Uterus (tissue), 3 donors: ENCODE measurements at regions not wholly inside any gene's neighbourhood (a gene's known extent, or its start where the extent isn't known, plus 50 kb on each side); places are given as distances from the start of the nearest gene placed in this dataset.

Experiments
- DNase-seq, 2 donors: peaks; one replicate each; pipeline ENCODE4 v3.0.0-alpha.2; 2019 to 2020
- H3K27ac ChIP-seq, 2 donors: fragments of 200-600 bp; sonication (generic); 1 replicate in 1 of 2; 2 replicates in 1 of 2; pipeline ENCODE4 v1.5.1; 2016 to 2018
- H3K27me3 ChIP-seq, 2 donors: fragments of 200-600 bp; sonication (generic); one replicate each; pipeline ENCODE4 v1.5.1; 2018 to 2019; ENCODE audit warnings: control low read depth in 1 of 2
- H3K36me3 ChIP-seq, 2 donors: fragments of 200-600 bp; sonication (generic); one replicate each; pipeline ENCODE4 v1.5.1; 2019; ENCODE audit warnings: control low read depth in 1 of 2
- H3K4me1 ChIP-seq, 2 donors: fragments of 200-600 bp; sonication (generic); one replicate each; pipeline ENCODE4 v1.5.1; 2018 to 2019; ENCODE audit warnings: control low read depth in 1 of 2
- H3K4me3 ChIP-seq, 2 donors: fragments of 200-600 bp; sonication (generic); 1 replicate in 1 of 2; 2 replicates in 1 of 2; pipeline ENCODE4 v1.5.1; 2018 to 2019; ENCODE audit warnings: mild to moderate bottlenecking in 1 of 2
- H3K9me3 ChIP-seq, 2 donors: fragments of 200-600 bp; sonication (generic); one replicate each; pipeline ENCODE4 v1.5.1; 2019; ENCODE audit warnings: control low read depth in 1 of 2
- POLR2A ChIP-seq, 2 donors: fragments of 450-650 bp; IDR thresholded peaks; one replicate each; pipeline ENCODE4 v1.6.1; 2016; ENCODE audit warnings: antibody characterized with exemption in 2 of 2, mild to moderate bottlenecking in 1 of 2, moderate library complexity in 1 of 2
- intact Hi-C: fragments of 100-400 bp; cut with DNase I; formaldehyde crosslinking; loops from one replicate; pipeline ENCODE4 v1.15.1; 2023; ENCODE audit warnings: low total_unique reads
- TF ChIP-seq, protein P1 (sequence below), 4 experiments: fragments of 200-600 bp in 2 of 4; fragments of 450-650 bp in 2 of 4; sonication (generic) in 2 of 4; IDR thresholded peaks; one replicate each; pipeline ENCODE4 v1.5.1; 2016 to 2019; ENCODE audit warnings: antibody characterized with exemption in 4 of 4, mild to moderate bottlenecking in 2 of 4, moderate library complexity in 1 of 4
- donor health status: DM: yes; HTN: yes; CAD: no.

DNA sequence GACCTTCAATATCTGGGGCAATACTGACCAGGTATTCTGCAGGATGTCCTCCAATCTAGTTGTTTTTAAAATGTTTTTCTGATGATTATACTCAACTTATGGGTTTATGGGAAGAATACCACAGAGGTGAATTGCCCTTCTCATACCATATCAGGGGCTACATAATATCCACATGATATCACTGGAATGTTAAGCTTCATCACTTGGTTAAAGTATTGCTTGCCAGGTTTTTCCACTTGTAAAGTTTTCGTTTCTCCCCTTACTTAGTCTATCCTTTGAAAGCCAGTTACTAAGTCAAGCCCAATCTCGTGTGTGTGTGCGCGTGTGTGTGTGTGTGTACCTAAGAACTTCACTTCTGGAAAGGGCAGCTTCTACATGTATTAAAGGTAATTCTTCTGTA, 980.9 kb upstream of the FBXO33 start:
- no peak overlapping the region for H3K4me3 ChIP-seq
- intact Hi-C loops = no loop called here
- no peak for DNase-seq
- no peaks in the 10 kb centered on the region for H3K36me3 ChIP-seq
- H3K27me3 ChIP-seq = no peaks in the 10 kb centered on the region
- H3K27ac ChIP-seq = no peak overlapping the region
- TF ChIP-seq, protein P1, sequence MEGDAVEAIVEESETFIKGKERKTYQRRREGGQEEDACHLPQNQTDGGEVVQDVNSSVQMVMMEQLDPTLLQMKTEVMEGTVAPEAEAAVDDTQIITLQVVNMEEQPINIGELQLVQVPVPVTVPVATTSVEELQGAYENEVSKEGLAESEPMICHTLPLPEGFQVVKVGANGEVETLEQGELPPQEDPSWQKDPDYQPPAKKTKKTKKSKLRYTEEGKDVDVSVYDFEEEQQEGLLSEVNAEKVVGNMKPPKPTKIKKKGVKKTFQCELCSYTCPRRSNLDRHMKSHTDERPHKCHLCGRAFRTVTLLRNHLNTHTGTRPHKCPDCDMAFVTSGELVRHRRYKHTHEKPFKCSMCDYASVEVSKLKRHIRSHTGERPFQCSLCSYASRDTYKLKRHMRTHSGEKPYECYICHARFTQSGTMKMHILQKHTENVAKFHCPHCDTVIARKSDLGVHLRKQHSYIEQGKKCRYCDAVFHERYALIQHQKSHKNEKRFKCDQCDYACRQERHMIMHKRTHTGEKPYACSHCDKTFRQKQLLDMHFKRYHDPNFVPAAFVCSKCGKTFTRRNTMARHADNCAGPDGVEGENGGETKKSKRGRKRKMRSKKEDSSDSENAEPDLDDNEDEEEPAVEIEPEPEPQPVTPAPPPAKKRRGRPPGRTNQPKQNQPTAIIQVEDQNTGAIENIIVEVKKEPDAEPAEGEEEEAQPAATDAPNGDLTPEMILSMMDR (IDR thresholded peaks at IDR 0.05) = no peak
- H3K4me1 ChIP-seq = no peaks in the 10 kb centered on the region
- H3K9me3 ChIP-seq = no peaks in the 10 kb centered on the region

DNA sequence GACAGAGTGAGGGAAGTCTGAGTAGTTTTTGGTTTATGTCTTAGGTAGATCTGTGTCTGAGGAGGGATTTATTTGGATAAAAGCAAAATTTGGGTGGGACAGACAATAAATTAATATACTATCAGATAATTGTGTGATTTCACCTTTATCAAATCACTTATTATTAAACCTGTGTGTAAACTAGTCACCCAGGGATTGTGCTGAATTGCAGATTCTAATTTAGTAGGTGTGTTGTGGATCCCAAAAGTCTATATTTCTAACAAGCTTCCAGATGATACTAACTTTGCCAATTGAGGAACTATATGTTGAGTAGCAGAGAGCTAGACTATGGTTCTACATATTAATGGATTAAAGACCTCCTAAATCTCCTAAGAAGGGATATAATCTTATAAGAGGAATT, 978.5 kb upstream of the FBXO33 start:
- no peaks in the 10 kb centered on the region for H3K27me3 ChIP-seq
- H3K4me1 ChIP-seq = no peaks in the 10 kb centered on the region
- DNase-seq = no peak
- no peaks in the 10 kb centered on the region for H3K36me3 ChIP-seq
- no peak for TF ChIP-seq POLR2A (IDR thresholded peaks at IDR 0.05)
- TF ChIP-seq, protein P1 (IDR thresholded peaks at IDR 0.05) = no peak
- H3K9me3 ChIP-seq = no peaks in the 10 kb centered on the region
- no peak overlapping the region for H3K27ac ChIP-seq
- no peak overlapping the region for H3K4me3 ChIP-seq
- intact Hi-C loops = no loop called here

DNA sequence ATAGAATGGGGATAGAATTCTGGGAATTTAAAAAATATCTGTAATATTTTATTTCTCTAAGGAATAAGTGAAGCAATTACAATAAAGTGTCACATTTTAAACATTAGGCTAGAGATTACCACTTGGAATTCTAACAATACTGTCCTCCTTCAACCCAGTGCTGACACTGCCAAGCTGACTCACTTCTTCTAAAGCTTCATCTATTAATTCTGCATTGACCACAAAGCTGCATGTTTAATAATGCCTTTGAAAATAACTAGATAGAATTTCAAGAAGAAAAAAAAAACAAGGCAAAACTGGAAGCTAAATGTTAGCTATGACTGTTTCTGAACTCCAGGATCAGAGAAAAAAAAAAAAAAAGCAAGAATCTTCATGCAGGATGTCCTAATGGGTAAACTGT, 970.7 kb upstream of the FBXO33 start:
- no peaks in the 10 kb centered on the region for H3K9me3 ChIP-seq
- intact Hi-C loops = no loop called here
- TF ChIP-seq, protein P1 (IDR thresholded peaks at IDR 0.05) = no peak
- no peak for TF ChIP-seq POLR2A (IDR thresholded peaks at IDR 0.05)
- DNase-seq = no peak
- no peak overlapping the region for H3K27ac ChIP-seq
- H3K4me1 ChIP-seq = no peaks in the 10 kb centered on the region
- H3K27me3 ChIP-seq = no peaks in the 10 kb centered on the region
- no peak overlapping the region for H3K4me3 ChIP-seq
- H3K36me3 ChIP-seq = no peaks in the 10 kb centered on the region

DNA sequence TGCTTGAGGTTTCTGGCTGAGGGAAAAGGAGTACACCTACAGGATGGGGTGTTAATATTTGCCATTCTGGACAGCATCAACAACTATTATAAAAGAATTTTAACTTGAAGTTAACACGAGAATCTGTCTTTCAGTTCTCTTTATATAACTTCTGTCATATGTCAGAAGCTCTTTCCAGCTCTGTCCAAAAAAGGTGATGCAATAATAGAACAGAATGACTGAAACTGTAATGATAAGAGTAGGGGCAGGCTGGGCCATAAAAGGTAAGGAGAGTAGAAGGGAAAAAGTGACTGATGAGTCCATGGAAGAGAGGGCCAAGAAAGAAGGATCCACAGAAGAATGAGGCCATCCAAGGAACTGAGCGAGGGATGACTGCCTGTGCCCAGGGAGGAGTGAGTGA, 966.7 kb upstream of the FBXO33 start:
- H3K36me3 ChIP-seq = no peaks in the 10 kb centered on the region
- no peaks in the 10 kb centered on the region for H3K9me3 ChIP-seq
- intact Hi-C loops = no loop called here
- DNase-seq = no peak
- H3K27ac ChIP-seq = no peak overlapping the region
- no peaks in the 10 kb centered on the region for H3K4me1 ChIP-seq
- no peak overlapping the region for H3K4me3 ChIP-seq
- TF ChIP-seq POLR2A (IDR thresholded peaks at IDR 0.05) = no peak
- TF ChIP-seq, protein P1 (IDR thresholded peaks at IDR 0.05) = no peak
- no peaks in the 10 kb centered on the region for H3K27me3 ChIP-seq

DNA sequence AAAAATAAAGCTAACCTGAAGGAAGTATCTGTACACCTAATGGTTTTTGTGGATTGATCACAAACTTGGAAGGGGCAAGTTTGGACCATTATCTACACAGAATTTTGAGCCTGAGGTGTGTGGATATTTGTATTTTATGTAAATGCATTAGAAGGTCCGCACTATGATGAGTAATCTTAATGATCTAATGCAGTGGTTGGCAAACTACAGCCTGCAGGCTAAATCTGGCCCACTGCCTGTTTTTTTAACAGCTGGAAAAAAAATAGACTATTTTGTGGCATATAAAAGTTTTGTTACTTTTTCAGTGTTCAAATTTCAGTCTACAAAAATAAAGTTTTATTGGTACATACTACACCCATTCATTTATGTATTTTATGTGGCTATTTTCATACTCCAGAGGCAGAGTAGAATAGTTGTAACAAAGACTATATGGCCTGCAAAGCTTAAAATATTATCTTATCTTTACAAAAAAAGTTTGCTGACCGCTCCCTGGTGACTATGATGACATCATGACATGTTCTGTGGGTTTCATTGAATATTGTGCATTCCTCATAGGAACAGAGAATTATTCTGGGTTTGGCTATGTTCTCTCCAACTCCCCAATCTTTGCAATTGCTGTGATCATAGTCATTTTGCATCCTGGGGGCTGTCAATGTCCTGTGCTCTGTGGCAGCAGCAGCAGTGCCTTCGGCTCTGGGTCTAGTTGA, 962.6 kb upstream of the FBXO33 start:
- Histone ChIP-seq H3K4me3 (no peak overlapping the region), H3K27me3 (no peaks in the 10 kb centered on the region), H3K4me1 (no peaks in the 10 kb centered on the region), H3K27ac (no peak overlapping the region), H3K9me3 (no peaks in the 10 kb centered on the region), H3K36me3 (no peaks in the 10 kb centered on the region)
- intact Hi-C loops = no loop called here
- TF ChIP-seq, protein P1 (IDR thresholded peaks at IDR 0.05) = no peak
- TF ChIP-seq POLR2A (IDR thresholded peaks at IDR 0.05) = no peak
- DNase-seq = no peak
